SW 1271 (cell line): ENCODE measurements at regions not wholly inside any gene's neighbourhood (a gene's known extent, or its start where the extent isn't known, plus 50 kb on each side); places are given as distances from the start of the nearest gene placed in this dataset.

Experiments
- DNase-seq, 2 experiments: peaks; one replicate each; lab custom pipeline; 2025; lab: John Stamatoyannopoulos, UW

DNA sequence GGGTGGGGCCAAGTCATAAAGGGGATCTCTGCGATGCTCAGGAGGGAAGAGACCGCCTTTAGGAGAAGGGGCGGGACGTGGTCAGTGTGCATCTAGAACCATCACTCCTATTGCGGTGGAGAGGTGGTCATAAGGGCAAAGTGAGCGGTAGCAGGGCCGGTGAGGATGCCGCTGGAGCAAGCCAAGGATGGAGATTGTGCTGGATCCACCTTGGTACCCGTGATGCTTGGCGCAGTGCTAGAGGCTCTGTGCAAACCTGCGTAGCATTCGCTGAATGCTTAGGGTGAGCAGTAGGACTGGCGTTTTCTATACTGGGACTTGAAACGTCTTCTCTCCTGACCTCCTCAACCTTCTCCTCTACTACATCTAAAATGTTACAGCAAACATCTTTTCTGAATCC lies 294.2 kb downstream of the FGF9 start:
- no peak for DNase-seq

GRCh38 chr13:21966014-21966413 lies 295.1 kb downstream of the FGF9 start:
- no peak for DNase-seq

- no peak for DNase-seq
Measured at GRCh38 chr13:21967871-21968270, 297.0 kb downstream of the FGF9 start.

GRCh38 chr13:21970172-21970571 lies 299.3 kb downstream of the FGF9 start:
- no peak for DNase-seq

- no peak for DNase-seq
Measured at GRCh38 chr13:21970918-21971317, 300.0 kb downstream of the FGF9 start.

- no peak for DNase-seq
Measured at GRCh38 chr13:21971662-21972621, 301.1 kb downstream of the FGF9 start.

- no peak for DNase-seq
Measured at GRCh38 chr13:21973437-21974125, 302.7 kb downstream of the FGF9 start.

DNA sequence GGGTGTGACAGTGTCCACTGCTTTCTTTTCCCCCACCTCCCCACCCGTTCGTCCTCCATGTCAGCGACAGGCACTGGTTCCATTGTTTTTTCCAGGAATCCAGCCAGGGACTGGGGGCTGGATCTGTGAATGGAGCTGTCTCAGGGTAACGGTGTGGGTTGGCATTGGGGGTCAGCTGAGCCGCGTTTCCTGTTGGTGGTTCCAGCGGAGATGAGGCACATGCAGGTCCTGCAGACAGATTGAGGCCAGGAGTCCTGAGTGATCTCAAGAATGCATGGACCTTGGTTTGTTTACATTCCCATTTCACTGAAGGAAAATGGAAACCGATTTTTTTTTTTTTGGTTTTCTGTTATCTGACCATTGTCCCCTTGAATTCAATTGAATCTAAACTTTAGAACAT lies 303.9 kb downstream of the FGF9 start:
- no peak for DNase-seq

- no peak for DNase-seq
Measured at GRCh38 chr13:21976159-21976558, 305.3 kb downstream of the FGF9 start.

- DNase-seq, result no peak
Measured at GRCh38 chr13:21979161-21979806, 308.4 kb downstream of the FGF9 start.

GRCh38 chr13:21980049-21980448 lies 309.2 kb downstream of the FGF9 start:
- DNase-seq, result no peak

- DNase-seq, result no peak
Measured at GRCh38 chr13:21984156-21984555, 313.3 kb downstream of the FGF9 start.

GRCh38 chr13:21986602-21987001 lies 315.7 kb downstream of the FGF9 start:
- DNase-seq, result no peak

GRCh38 chr13:21987793-21988192 lies 316.9 kb downstream of the FGF9 start:
- DNase-seq, result no peak

GRCh38 chr13:21988624-21989023 lies 317.8 kb downstream of the FGF9 start:
- no peak for DNase-seq

GRCh38 chr13:21996049-21996448 lies 325.2 kb downstream of the FGF9 start:
- no peak for DNase-seq

- DNase-seq, result no peak
Measured at GRCh38 chr13:21997726-21998125, 326.9 kb downstream of the FGF9 start.

GRCh38 chr13:21998279-21998990 lies 327.6 kb downstream of the FGF9 start:
- no peak for DNase-seq

DNA sequence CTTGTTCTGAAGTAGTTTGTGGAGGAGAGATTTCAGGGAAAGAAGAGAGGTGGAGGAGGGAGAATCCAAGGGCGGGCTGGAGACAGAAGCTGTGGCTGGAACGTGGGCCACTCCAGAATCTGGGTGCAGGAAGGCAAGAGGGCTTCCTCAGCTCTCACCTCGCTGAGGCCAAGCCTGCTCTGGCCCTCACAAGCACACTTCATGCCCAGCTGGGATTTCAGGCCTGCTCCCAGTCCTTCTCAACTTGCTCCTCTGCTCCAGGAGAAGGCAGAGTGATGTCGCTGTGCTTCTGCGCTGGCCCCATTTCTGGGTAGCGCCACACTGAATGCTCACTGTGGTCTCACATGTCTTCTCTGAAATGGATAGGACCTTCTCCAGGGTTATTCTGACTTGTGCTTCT lies 328.8 kb downstream of the FGF9 start:
- DNase-seq, result no peak

DNA sequence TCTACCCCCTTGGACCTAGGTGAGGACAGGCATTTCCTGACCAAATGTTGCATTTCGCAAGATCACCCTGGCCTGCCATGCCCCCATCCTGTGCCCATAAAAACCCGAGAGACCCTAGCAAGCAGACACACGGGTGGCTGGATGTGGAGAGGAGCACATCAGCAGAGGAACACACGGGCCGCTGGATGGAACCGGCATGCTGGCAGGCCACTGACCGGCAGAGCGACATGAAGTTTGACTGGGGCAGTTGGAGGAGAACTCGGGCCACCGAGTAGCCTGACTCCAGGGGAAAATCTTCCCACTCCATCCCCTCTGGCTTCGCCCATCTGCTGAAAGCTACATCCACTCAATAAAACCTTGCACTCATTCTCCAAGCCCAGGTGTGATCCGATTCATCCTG lies 329.3 kb downstream of the FGF9 start:
- no peak for DNase-seq

DNA sequence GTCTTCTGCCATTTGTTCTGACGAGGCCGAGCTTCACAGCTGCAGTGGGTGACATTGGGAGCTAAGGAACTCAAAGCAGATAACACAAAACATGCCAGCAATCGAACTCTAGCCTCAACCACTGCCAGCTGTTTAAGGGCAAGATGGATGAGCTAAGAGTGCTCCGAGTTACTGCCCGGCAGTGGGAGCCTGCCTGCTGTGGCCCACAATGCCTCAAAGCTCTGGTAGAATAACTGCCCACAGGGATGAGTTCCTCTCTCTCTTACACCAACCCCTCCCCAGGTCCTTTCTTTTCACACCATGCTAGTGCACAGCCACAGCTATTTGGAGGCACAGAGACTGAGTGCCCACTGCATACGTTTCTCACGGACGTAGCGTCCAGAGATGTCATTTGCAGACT lies 330.5 kb downstream of the FGF9 start:
- DNase-seq, result no peak

DNA sequence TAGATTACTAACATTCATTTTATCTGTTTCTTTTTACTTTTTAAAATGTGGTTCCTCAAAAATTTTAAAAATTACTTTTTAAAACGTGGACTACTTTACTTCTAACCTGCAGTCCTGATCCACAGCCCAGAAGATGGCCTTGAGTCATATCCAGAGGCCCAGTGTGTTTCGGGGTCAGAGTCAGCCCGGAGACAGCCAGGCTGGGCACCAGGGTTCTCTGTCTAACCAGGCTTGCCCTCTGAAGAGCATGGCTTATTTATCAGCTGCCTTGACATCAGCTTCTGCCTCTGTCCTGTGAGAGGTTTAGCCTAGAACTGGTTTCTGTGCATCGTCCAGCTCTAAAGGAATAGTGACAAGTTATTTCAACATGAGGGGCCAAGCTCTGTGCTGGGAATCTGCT lies 332.0 kb downstream of the FGF9 start:
- no peak for DNase-seq
